HEK293 (cell line): ENCODE measurements at regions not wholly inside any gene's neighbourhood (a gene's known extent, or its start where the extent isn't known, plus 50 kb on each side); places are given as distances from the start of the nearest gene placed in this dataset.

Experiments
- CTCF ChIA-PET: fragments of 350-600 bp; formaldehyde crosslinking; extraction: SDS; loops from one replicate; lab custom pipeline; 2021; ENCODE audit warnings: antibody characterized with exemption; lab: Yijun Ruan, JAX
- POLR2A ChIA-PET: fragments of 300-600 bp; formaldehyde crosslinking; extraction: SDS; loops from one replicate; lab custom pipeline; 2020; ENCODE audit warnings: antibody characterized with exemption, inconsistent platforms; lab: Yijun Ruan, JAX
- H3K27ac ChIP-seq: fragments of 200-500 bp; sonication (Bioruptor generic); 2 replicates; pipeline ENCODE4 v1.5.1; 2014; ENCODE audit warnings: low read depth, low read length, control low read depth, inconsistent platforms; ENCODE audit errors: extremely low read depth
- H3K36me3 ChIP-seq, 2 experiments: fragments of 200-500 bp in 1 of 2; sonication (Bioruptor generic) in 1 of 2; 1 replicate in 1 of 2; 2 replicates in 1 of 2; pipeline ENCODE4 v1.5.1; 2014 to 2017; ENCODE audit warnings: inconsistent platforms in 2 of 2, low read length in 2 of 2; ENCODE audit not compliant: control insufficient read depth in 2 of 2, insufficient read depth in 1 of 2
- H3K4me1 ChIP-seq: fragments of 200-500 bp; sonication (Bioruptor generic); 2 replicates; pipeline ENCODE4 v1.5.1; 2014; ENCODE audit warnings: mild to moderate bottlenecking, low read length, inconsistent platforms; ENCODE audit not compliant: control insufficient read depth, insufficient read depth
- H3K4me3 ChIP-seq: 2 replicates; pipeline ENCODE4 v1.5.1; 2011; ENCODE audit warnings: low read depth, mild to moderate bottlenecking, control low read depth, low read length, moderate library complexity
- H3K9me3 ChIP-seq: fragments of 200-500 bp; sonication (Bioruptor generic); 2 replicates; pipeline ENCODE4 v1.5.1; 2014; ENCODE audit warnings: low read depth, low read length, inconsistent platforms; ENCODE audit not compliant: control insufficient read depth, insufficient read depth
- IKZF3 ChIP-seq: fragments of 450-650 bp; IDR thresholded peaks from 2 replicates; pipeline ENCODE4 v1.5.0; 2018; ENCODE audit warnings: missing biosample characterization, mild to moderate bottlenecking, missing genetic modification characterization, moderate library complexity
- KLF9 ChIP-seq: fragments of 450-650 bp; formaldehyde crosslinking; IDR thresholded peaks from 2 replicates; pipeline ENCODE4 v1.5.1; 2016; ENCODE audit warnings: missing biosample characterization, missing genetic modification characterization, low read depth
- MZF1 ChIP-seq: fragments of 450-650 bp; formaldehyde crosslinking; IDR thresholded peaks from 2 replicates; pipeline ENCODE4 v1.5.1; 2017; ENCODE audit warnings: missing biosample characterization, missing genetic modification characterization, borderline replicate concordance
- YY1 ChIP-seq: fragments of 450-650 bp; formaldehyde crosslinking; IDR thresholded peaks from 2 replicates; pipeline ENCODE4 v1.5.1; 2018; ENCODE audit warnings: missing biosample characterization, missing genetic modification characterization
- ZEB2 ChIP-seq: fragments of 450-650 bp; formaldehyde crosslinking; IDR thresholded peaks from 2 replicates; pipeline ENCODE4 v1.5.1; 2016; ENCODE audit warnings: missing biosample characterization, missing genetic modification characterization
- ZFP69B ChIP-seq: fragments of 450-650 bp; formaldehyde crosslinking; IDR thresholded peaks from 2 replicates; pipeline ENCODE4 v1.5.1; 2016; ENCODE audit warnings: missing biosample characterization, missing genetic modification characterization
- ZNF2 ChIP-seq: fragments of 450-650 bp; formaldehyde crosslinking; IDR thresholded peaks from 2 replicates; pipeline ENCODE4 v1.5.1; 2016; ENCODE audit warnings: missing biosample characterization, missing genetic modification characterization
- ZNF223 ChIP-seq: fragments of 450-650 bp; formaldehyde crosslinking; IDR thresholded peaks from 2 replicates; pipeline ENCODE4 v1.5.1; 2016; ENCODE audit warnings: missing biosample characterization, missing genetic modification characterization
- ZNF501 ChIP-seq: fragments of 450-650 bp; formaldehyde crosslinking; IDR thresholded peaks from 2 replicates; pipeline ENCODE4 v1.5.1; 2016; ENCODE audit warnings: missing biosample characterization, missing genetic modification characterization
- ZNF585B ChIP-seq: fragments of 450-650 bp; formaldehyde crosslinking; IDR thresholded peaks from 2 replicates; pipeline ENCODE4 v1.5.1; 2016; ENCODE audit warnings: missing biosample characterization, missing genetic modification characterization
- TF ChIP-seq, protein P1 (sequence below): fragments of 450-650 bp; formaldehyde crosslinking; IDR thresholded peaks from 2 replicates; pipeline ENCODE4 v1.5.1; 2016; ENCODE audit warnings: missing biosample characterization, missing genetic modification characterization
- TF ChIP-seq, protein P2 (sequence below): fragments of 450-650 bp; formaldehyde crosslinking; IDR thresholded peaks from 2 replicates; pipeline ENCODE4 v1.5.1; 2016; ENCODE audit warnings: missing biosample characterization, missing genetic modification characterization, borderline replicate concordance
- TF ChIP-seq, protein P3 (sequence below): fragments of 450-650 bp; formaldehyde crosslinking; optimal IDR thresholded peaks from 2 replicates; pipeline ENCODE3; 2016; ENCODE audit warnings: missing biosample characterization, mild to moderate bottlenecking, missing genetic modification characterization
- TF ChIP-seq, protein P4 (sequence below): sonication (generic); formaldehyde crosslinking; IDR thresholded peaks from 2 replicates; pipeline ENCODE4 v1.8.1; 2022; ENCODE audit warnings: mild to moderate bottlenecking, moderate library complexity, missing genetic modification reagents
- TF ChIP-seq, protein P5 (sequence below): fragments of 450-650 bp; formaldehyde crosslinking; IDR thresholded peaks from 2 replicates; pipeline ENCODE4 v1.5.1; 2016; ENCODE audit warnings: missing biosample characterization, missing genetic modification characterization

DNA sequence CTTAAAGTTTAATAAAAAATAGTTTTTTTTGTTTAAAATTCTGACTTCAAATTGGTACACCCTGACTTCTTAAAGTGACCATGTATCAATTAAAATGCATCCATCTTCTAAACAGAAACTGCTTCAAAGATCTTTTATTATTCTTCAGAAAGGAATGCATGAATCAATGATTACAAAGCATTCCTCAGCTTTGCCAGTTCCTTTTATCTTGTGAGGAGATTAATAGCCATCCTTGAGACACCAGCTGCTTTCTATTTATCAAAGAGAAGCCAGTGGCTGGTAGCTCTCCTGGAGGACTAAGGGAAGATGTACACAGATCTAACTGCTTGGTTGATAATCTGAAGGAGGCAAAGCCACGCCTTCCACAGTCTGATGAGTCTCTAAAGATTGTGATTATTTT is 2222.5 kb downstream of the LRRC4C start:
- ChIA-PET CTCF (no interaction called here), POLR2A (no interaction called here)
- H3K4me1 ChIP-seq = no peaks in the 10 kb centered on the region
- H3K36me3 ChIP-seq = no peaks in the 10 kb centered on the region
- H3K9me3 ChIP-seq = no peaks in the 10 kb centered on the region
- no peak overlapping the region for H3K4me3 ChIP-seq
- TF ChIP-seq, protein P1, sequence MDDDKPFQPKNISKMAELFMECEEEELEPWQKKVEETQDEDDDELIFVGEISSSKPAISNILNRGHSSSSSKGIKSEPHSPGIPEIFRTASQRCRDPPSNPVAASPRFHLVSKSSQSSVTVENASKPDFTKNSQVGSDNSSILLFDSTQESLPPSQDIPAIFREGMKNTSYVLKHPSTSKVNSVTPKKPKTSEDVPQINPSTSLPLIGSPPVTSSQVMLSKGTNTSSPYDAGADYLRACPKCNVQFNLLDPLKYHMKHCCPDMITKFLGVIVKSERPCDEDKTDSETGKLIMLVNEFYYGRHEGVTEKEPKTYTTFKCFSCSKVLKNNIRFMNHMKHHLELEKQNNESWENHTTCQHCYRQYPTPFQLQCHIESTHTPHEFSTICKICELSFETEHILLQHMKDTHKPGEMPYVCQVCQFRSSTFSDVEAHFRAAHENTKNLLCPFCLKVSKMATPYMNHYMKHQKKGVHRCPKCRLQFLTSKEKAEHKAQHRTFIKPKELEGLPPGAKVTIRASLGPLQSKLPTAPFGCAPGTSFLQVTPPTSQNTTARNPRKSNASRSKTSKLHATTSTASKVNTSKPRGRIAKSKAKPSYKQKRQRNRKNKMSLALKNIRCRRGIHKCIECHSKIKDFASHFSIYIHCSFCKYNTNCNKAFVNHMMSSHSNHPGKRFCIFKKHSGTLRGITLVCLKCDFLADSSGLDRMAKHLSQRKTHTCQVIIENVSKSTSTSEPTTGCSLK = no peak
- TF ChIP-seq IKZF3 (tag by site-specific recombination) = no peak
- no peak for TF ChIP-seq YY1 (tag by site-specific recombination)
- TF ChIP-seq ZEB2 = no peak
- TF ChIP-seq ZFP69B = no peak
- TF ChIP-seq, protein P2, sequence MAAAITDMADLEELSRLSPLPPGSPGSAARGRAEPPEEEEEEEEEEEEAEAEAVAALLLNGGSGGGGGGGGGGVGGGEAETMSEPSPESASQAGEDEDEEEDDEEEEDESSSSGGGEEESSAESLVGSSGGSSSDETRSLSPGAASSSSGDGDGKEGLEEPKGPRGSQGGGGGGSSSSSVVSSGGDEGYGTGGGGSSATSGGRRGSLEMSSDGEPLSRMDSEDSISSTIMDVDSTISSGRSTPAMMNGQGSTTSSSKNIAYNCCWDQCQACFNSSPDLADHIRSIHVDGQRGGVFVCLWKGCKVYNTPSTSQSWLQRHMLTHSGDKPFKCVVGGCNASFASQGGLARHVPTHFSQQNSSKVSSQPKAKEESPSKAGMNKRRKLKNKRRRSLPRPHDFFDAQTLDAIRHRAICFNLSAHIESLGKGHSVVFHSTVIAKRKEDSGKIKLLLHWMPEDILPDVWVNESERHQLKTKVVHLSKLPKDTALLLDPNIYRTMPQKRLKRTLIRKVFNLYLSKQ (tag by site-specific recombination) = no peak
- TF ChIP-seq, protein P3, sequence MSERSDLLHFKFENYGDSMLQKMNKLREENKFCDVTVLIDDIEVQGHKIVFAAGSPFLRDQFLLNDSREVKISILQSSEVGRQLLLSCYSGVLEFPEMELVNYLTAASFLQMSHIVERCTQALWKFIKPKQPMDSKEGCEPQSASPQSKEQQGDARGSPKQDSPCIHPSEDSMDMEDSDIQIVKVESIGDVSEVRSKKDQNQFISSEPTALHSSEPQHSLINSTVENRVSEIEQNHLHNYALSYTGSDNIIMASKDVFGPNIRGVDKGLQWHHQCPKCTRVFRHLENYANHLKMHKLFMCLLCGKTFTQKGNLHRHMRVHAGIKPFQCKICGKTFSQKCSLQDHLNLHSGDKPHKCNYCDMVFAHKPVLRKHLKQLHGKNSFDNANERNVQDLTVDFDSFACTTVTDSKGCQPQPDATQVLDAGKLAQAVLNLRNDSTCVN = no peak
- TF ChIP-seq, protein P4, sequence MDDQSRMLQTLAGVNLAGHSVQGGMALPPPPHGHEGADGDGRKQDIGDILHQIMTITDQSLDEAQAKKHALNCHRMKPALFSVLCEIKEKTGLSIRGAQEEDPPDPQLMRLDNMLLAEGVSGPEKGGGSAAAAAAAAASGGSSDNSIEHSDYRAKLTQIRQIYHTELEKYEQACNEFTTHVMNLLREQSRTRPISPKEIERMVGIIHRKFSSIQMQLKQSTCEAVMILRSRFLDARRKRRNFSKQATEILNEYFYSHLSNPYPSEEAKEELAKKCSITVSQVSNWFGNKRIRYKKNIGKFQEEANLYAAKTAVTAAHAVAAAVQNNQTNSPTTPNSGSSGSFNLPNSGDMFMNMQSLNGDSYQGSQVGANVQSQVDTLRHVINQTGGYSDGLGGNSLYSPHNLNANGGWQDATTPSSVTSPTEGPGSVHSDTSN = no peak
- no peak for TF ChIP-seq ZNF223 (tag by site-specific recombination)
- no peak overlapping the region for H3K27ac ChIP-seq

DNA sequence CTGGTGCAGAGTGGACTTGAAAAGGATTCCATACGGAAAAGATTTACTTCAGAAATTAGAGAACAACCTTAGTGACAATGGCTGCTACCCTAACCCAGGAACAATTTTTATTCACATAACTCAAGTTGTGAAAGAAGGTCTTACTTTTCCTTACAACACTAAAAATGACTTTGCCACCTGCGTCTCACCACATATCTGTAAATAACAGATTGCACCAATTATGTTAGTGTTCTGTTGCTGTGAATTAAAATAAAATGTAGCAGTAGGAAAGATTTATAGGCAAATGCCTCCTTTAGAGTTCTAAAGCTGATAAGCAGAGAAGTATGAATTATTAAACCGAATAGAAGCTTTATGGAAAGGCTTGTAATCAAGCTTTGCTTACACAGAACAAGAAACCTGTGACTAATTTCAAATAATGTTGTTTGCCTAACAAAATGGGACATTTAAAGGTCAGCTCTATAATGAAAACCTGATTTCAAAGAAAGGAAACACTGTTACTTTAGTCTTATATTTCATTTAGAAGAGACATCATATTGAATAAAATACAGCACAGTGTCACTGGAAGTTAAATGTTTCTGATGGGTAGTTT is 2237.8 kb downstream of the LRRC4C start:
- no peaks in the 10 kb centered on the region for H3K4me1 ChIP-seq
- ChIA-PET CTCF (no interaction called here), POLR2A (no interaction called here)
- TF ChIP-seq ZNF501 (tag by site-specific recombination) = no peak
- no peak for TF ChIP-seq MZF1
- TF ChIP-seq ZNF2 (tag by site-specific recombination) = no peak
- TF ChIP-seq, protein P5, sequence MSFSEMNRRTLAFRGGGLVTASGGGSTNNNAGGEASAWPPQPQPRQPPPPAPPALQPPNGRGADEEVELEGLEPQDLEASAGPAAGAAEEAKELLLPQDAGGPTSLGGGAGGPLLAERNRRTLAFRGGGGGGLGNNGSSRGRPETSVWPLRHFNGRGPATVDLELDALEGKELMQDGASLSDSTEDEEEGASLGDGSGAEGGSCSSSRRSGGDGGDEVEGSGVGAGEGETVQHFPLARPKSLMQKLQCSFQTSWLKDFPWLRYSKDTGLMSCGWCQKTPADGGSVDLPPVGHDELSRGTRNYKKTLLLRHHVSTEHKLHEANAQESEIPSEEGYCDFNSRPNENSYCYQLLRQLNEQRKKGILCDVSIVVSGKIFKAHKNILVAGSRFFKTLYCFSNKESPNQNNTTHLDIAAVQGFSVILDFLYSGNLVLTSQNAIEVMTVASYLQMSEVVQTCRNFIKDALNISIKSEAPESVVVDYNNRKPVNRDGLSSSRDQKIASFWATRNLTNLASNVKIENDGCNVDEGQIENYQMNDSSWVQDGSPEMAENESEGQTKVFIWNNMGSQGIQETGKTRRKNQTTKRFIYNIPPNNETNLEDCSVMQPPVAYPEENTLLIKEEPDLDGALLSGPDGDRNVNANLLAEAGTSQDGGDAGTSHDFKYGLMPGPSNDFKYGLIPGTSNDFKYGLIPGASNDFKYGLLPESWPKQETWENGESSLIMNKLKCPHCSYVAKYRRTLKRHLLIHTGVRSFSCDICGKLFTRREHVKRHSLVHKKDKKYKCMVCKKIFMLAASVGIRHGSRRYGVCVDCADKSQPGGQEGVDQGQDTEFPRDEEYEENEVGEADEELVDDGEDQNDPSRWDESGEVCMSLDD = no peak
- no peak for TF ChIP-seq KLF9 (tag by site-specific recombination)
- no peak for TF ChIP-seq ZNF585B (tag by site-specific recombination)
- H3K27ac ChIP-seq = no peak overlapping the region
- no peaks in the 10 kb centered on the region for H3K9me3 ChIP-seq
- H3K36me3 ChIP-seq = no peaks in the 10 kb centered on the region
- H3K4me3 ChIP-seq = no peak overlapping the region
